ENCODE measurements at regions not wholly inside any gene's neighbourhood (a gene's known extent, or its start where the extent isn't known, plus 50 kb on each side); places are given as distances from the start of the nearest gene placed in this dataset.

DNA sequence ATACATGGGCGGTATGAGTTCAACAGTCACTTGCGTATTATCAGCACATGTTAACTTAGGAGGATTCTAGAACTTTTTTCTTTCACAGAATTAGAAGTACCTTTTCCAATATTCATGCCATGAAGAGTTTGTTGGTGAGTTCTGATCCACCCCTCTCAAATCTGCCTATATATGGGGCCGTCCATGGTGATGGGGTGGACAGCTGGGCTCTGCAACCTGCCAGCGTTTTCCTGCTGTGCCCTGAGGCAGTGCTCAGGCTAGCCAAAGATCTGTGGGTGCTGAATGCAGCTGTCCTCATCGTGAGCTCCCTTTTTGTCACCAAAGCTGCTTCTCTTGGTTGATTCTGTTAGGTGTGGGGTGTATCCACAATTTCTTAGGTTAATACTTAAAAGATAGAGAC, 88.7 kb downstream of the THBS2 start:
- TF ChIP-seq, protein P1, sequence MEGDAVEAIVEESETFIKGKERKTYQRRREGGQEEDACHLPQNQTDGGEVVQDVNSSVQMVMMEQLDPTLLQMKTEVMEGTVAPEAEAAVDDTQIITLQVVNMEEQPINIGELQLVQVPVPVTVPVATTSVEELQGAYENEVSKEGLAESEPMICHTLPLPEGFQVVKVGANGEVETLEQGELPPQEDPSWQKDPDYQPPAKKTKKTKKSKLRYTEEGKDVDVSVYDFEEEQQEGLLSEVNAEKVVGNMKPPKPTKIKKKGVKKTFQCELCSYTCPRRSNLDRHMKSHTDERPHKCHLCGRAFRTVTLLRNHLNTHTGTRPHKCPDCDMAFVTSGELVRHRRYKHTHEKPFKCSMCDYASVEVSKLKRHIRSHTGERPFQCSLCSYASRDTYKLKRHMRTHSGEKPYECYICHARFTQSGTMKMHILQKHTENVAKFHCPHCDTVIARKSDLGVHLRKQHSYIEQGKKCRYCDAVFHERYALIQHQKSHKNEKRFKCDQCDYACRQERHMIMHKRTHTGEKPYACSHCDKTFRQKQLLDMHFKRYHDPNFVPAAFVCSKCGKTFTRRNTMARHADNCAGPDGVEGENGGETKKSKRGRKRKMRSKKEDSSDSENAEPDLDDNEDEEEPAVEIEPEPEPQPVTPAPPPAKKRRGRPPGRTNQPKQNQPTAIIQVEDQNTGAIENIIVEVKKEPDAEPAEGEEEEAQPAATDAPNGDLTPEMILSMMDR (conservative IDR thresholded peaks at IDR 0.05), result no peak
- TF ChIP-seq ZFX (IDR thresholded peaks at IDR 0.05), result no peak
